SK-N-SH (cell line): ENCODE measurements at regions not wholly inside any gene's neighbourhood (a gene's known extent, or its start where the extent isn't known, plus 50 kb on each side); places are given as distances from the start of the nearest gene placed in this dataset.

Experiments used
- CTCF ChIA-PET: fragments of 300-600, 350-600 bp; formaldehyde crosslinking; extraction: SDS; loops from one replicate; lab custom pipeline; 2021; lab: Yijun Ruan, JAX
- POLR2A ChIA-PET: fragments of 350-600 bp; sonication (Branson Sonifier 250); formaldehyde crosslinking; extraction: SDS; loops from one replicate; lab custom pipeline; 2020; ENCODE audit warnings: antibody characterized with exemption, inconsistent platforms; lab: Yijun Ruan, JAX
- DNase-seq: peaks from one replicate; pipeline ENCODE4 v3.0.0; 2012
- H2AFZ ChIP-seq: fragments of 200-600 bp; sonication (generic); 2 replicates; pipeline ENCODE4 v1.8.1; 2016; ENCODE audit warnings: antibody characterized with exemption, mild to moderate bottlenecking, low read depth
- H3F3A ChIP-seq: fragments of 200-600 bp; sonication (generic); replicated peaks from 2 replicates; pipeline ENCODE3; 2016; ENCODE audit warnings: antibody characterized with exemption, mild to moderate bottlenecking; ENCODE audit not compliant: insufficient read depth
- H3K27ac ChIP-seq, 2 experiments: fragments of 200-500 bp in 1 of 2; fragments of 200-600 bp in 1 of 2; sonication (Bioruptor generic) in 1 of 2; sonication (generic), shearing (Covaris generic) in 1 of 2; 2 replicates each; pipeline versions ENCODE4 v1.5.1 to v1.6.1; 2014 to 2016; ENCODE audit warnings: low read depth in 2 of 2, inconsistent platforms in 1 of 2, low read length in 1 of 2, mild to moderate bottlenecking in 1 of 2, mixed read lengths in 1 of 2
- H3K27me3 ChIP-seq: fragments of 200-600 bp; sonication (generic), shearing (Covaris generic); 2 replicates; pipeline ENCODE4 v1.6.1; 2016; ENCODE audit warnings: mixed run types; ENCODE audit not compliant: insufficient read depth
- H3K36me3 ChIP-seq, 2 experiments: fragments of 200-500 bp in 1 of 2; fragments of 200-600 bp in 1 of 2; sonication (Bioruptor generic) in 1 of 2; sonication (generic) in 1 of 2; replicated peaks in 1 of 2; 2 replicates each; pipeline versions ENCODE3 to v1.5.1; 2014 to 2016; ENCODE audit warnings: low read length in 1 of 2, mild to moderate bottlenecking in 1 of 2; ENCODE audit not compliant: insufficient read depth in 2 of 2, control insufficient read depth in 1 of 2
- H3K4me1 ChIP-seq, 2 experiments: fragments of 200-500 bp in 1 of 2; fragments of 200-600 bp in 1 of 2; sonication (Bioruptor generic) in 1 of 2; sonication (generic), shearing (Covaris generic) in 1 of 2; 2 replicates each; pipeline versions ENCODE4 v1.5.1 to v1.6.1; 2014 to 2016; ENCODE audit warnings: low read depth in 1 of 2, low read length in 1 of 2, mixed run types in 1 of 2; ENCODE audit not compliant: insufficient read depth in 2 of 2, control insufficient read depth in 1 of 2
- H3K4me2 ChIP-seq: fragments of 200-600 bp; sonication (generic), shearing (Covaris generic); 2 replicates; pipeline ENCODE4 v1.6.1; 2017; ENCODE audit warnings: mixed run types
- H3K4me3 ChIP-seq, 2 experiments: fragments of 200-500 bp in 1 of 2; fragments of 200-600 bp in 1 of 2; sonication (Bioruptor generic) in 1 of 2; sonication (generic), shearing (Covaris generic) in 1 of 2; 2 replicates each; pipeline versions ENCODE4 v1.5.1 to v1.8.1; 2014 to 2016; ENCODE audit warnings: low read depth in 2 of 2, inconsistent platforms in 1 of 2, low read length in 1 of 2, mild to moderate bottlenecking in 1 of 2, mixed read lengths in 1 of 2, moderate library complexity in 1 of 2
- H3K79me2 ChIP-seq: fragments of 200-600 bp; sonication (generic); 2 replicates; pipeline ENCODE4 v1.8.1; 2017; ENCODE audit warnings: mild to moderate bottlenecking; ENCODE audit not compliant: insufficient read depth
- H3K9ac ChIP-seq: fragments of 200-600 bp; sonication (generic); 2 replicates; pipeline ENCODE4 v1.6.1; 2017; ENCODE audit warnings: mixed run types
- H3K9me2 ChIP-seq: fragments of 200-600 bp; sonication (generic); 2 replicates; pipeline ENCODE4 v1.6.1; 2017; ENCODE audit warnings: mixed run types
- H3K9me3 ChIP-seq: fragments of 200-600 bp; sonication (generic); 2 replicates; pipeline ENCODE4 v1.6.1; 2017; ENCODE audit warnings: mixed run types, mild to moderate bottlenecking, moderate library complexity
- H4K20me1 ChIP-seq: fragments of 200-600 bp; sonication (generic); 2 replicates; pipeline ENCODE4 v1.6.1; 2017; ENCODE audit warnings: mild to moderate bottlenecking, mixed run types; ENCODE audit not compliant: insufficient read depth
- ELF1 ChIP-seq: IDR thresholded peaks from 2 replicates; pipeline ENCODE4 v1.4.0; 2012
- EP300 ChIP-seq, 2 experiments: IDR thresholded peaks; 2 replicates each; pipeline versions ENCODE4 v1.4.0 to v1.6.1; 2012; ENCODE audit warnings: borderline replicate concordance in 1 of 2, low read depth in 1 of 2, low read length in 1 of 2
- EZH2phosphoT487 ChIP-seq: fragments of 200-600 bp; sonication (generic); IDR thresholded peaks from 2 replicates; pipeline ENCODE4 v1.6.1; 2017; ENCODE audit warnings: low read depth, mixed run types, mild to moderate bottlenecking, antibody characterized with exemption, moderate library complexity, borderline replicate concordance
- FOSL2 ChIP-seq: IDR thresholded peaks from 2 replicates; pipeline ENCODE4 v1.4.0; 2012; ENCODE audit warnings: low read depth, mild to moderate bottlenecking, moderate library complexity, borderline replicate concordance
- FOXJ3 ChIP-seq: sonication (generic); formaldehyde crosslinking; IDR thresholded peaks from 2 replicates; pipeline ENCODE4 v1.5.1; 2020; ENCODE audit warnings: mild to moderate bottlenecking, missing genetic modification reagents
- GATA2 ChIP-seq: sonication (generic); formaldehyde crosslinking; IDR thresholded peaks from 2 replicates; pipeline ENCODE4 v1.5.0; 2020; ENCODE audit warnings: mild to moderate bottlenecking, missing genetic modification reagents
- POLR2AphosphoS5 ChIP-seq: IDR thresholded peaks from 2 replicates; pipeline ENCODE4 v1.6.1; 2012; ENCODE audit warnings: low read depth, low read length
- REST ChIP-seq: IDR thresholded peaks from 2 replicates; pipeline ENCODE4 v1.6.1; 2012; ENCODE audit warnings: mild to moderate bottlenecking, low read depth, low read length, moderate library complexity
- TCF12 ChIP-seq: IDR thresholded peaks from 2 replicates; pipeline ENCODE4 v1.4.0; 2012
- TEAD4 ChIP-seq: IDR thresholded peaks from 2 replicates; pipeline ENCODE4 v1.4.0; 2012; ENCODE audit warnings: mild to moderate bottlenecking, borderline replicate concordance; ENCODE audit not compliant: insufficient read depth
- USF2 ChIP-seq: fragments of 150-350 bp; IDR thresholded peaks from 2 replicates; pipeline ENCODE4 v1.6.1; 2017; ENCODE audit warnings: antibody characterized with exemption, low read length, low read depth, borderline replicate concordance
- WGBS: methylation state at CpG from one replicate; pipeline ENCODE4 v1.1.6; 2017; ENCODE audit warnings: low lambda C conversion rate; 5-methylcytosine and 5-hydroxymethylcytosine counted together
- TF ChIP-seq, protein P1 (sequence below): IDR thresholded peaks from 2 replicates; pipeline ENCODE4; 2012

DNA sequence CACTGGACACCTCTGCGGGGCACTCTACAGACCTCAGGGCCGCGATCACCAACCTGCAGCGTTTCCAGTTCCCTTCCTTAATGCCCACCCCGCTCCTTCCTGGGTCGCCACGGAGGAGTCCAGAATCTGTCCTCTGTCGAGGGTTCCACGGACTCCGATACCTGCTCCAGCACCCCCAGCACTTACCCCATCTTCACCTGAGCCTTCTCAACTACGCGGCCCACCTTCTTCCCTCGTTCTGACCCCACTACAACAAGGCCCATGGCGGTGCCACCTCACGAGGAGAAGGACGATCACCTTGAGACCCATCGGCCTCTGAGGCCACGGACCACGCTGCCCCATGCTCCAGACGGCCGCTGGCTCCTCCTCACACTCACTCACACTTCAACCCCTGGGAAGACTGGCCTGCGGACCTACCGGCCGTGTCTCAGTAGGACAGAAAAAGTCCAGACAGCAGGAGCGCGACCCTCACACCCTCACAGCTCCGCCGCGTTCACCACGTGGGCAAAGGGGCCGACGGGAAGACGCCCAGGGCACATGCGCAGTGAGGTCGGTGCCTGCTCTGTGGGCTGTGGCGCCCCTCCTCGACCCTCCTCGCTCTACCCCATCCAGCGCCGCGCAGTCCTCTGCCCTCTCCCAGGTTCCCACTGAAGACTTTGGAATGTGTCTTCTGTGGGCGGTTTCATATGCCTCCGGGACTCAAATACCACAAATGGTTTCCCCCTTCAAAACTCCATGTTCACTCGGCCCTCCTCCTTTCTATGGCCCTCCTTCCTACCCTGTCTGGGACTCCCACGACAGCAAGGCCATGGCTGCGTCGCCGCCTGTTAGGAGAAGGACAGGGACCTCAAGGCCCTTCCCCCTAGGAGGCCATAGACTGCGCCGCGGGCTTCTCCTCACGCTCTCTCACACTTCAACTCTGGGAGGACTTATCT is 193.9 kb upstream of the PHF14 start:
- Histone ChIP-seq H3K9me3 (peaks cover 13% of the 10 kb centered on the region), H3K4me2 (no peak overlapping the region), H3F3A (no peaks in the 10 kb centered on the region), H3K79me2 (no peaks in the 10 kb centered on the region), H3K4me3 (no peak overlapping the region)
- POLR2A ChIA-PET: no interaction called here
- CTCF ChIA-PET: no interaction called here
- TF ChIP-seq, protein P1, sequence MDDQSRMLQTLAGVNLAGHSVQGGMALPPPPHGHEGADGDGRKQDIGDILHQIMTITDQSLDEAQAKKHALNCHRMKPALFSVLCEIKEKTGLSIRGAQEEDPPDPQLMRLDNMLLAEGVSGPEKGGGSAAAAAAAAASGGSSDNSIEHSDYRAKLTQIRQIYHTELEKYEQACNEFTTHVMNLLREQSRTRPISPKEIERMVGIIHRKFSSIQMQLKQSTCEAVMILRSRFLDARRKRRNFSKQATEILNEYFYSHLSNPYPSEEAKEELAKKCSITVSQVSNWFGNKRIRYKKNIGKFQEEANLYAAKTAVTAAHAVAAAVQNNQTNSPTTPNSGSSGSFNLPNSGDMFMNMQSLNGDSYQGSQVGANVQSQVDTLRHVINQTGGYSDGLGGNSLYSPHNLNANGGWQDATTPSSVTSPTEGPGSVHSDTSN: no peak
- TF ChIP-seq POLR2AphosphoS5 (no peak), FOXJ3 (CRISPR knock-in tag) (no peak), ELF1 (no peak), FOSL2 (no peak), REST (no peak), GATA2 (no peak), USF2 (no peak), TCF12 (no peak), EP300 (IDR thresholded peaks at IDR 0.05; ENCODE audit: borderline replicate concordance in 1 of 2, low read depth in 1 of 2, low read length in 1 of 2) (no peak), EZH2phosphoT487 (no peak), TEAD4 (no peak)
- TF ChIP-seq, all 33 proteins: peak for 0
- H2AFZ ChIP-seq: no peak overlapping the region
- H3K9me2 ChIP-seq: no peaks in the 10 kb centered on the region; the same call in 1 of the 2 replicates
- no peak for DNase-seq
- no peaks in the 10 kb centered on the region for H3K27me3 ChIP-seq
- no peaks in the 10 kb centered on the region for H3K36me3 ChIP-seq
- no peaks in the 10 kb centered on the region for H3K4me1 ChIP-seq
- H4K20me1 ChIP-seq: no peaks in the 10 kb centered on the region
- H3K27ac ChIP-seq: no peak overlapping the region
- 76% methylated on average over 49 of the region's 52 CpGs for WGBS
- H3K9ac ChIP-seq: no peak overlapping the region
